ENCODE measurements at regions not wholly inside any gene's neighbourhood (a gene's known extent, or its start where the extent isn't known, plus 50 kb on each side); places are given as distances from the start of the nearest gene placed in this dataset.
"Not testable (repeated sequence)": the region's sequence is repeated elsewhere in the genome, so short reads cannot be mapped to it uniquely, and the experiment has no call there.

GRCh38 chr17:21602176-21602575, 90.1 kb upstream of the KCNJ18 start:
- FAIRE-seq (no peak), DNase-seq (ENCODE audit: low read depth, low spot score) (no peak), ATAC-seq (no peak)
- no peak overlapping the region for H3K4me3 ChIP-seq
- ChIA-PET POLR2A (no interaction called here), CTCF (no interaction called here), SMC1A (ENCODE audit: uncharacterized antibody, unreplicated experiment) (no interaction called here), RAD21 (ENCODE audit: unreplicated experiment) (no interaction called here)
- no peak overlapping the region for H3K9ac ChIP-seq (ENCODE audit: control insufficient read depth, insufficient read depth, low read length)
- no peaks in the 10 kb centered on the region for H3K36me3 ChIP-seq (ENCODE audit: control insufficient read depth in 2 of 2, insufficient read depth in 2 of 2, low read length in 1 of 2)
- TF ChIP-seq ZSCAN29 (IDR thresholded peaks at IDR 0.05) (no peak), NR2C2 (IDR thresholded peaks at IDR 0.05; ENCODE audit: borderline replicate concordance, control insufficient read depth, insufficient read length, low read depth) (no peak), GATAD2B (conservative IDR thresholded peaks at IDR 0.05; ENCODE audit: low read depth) (no peak), SMARCA5 (IDR thresholded peaks at IDR 0.05) (no peak), MLLT1 (IDR thresholded peaks at IDR 0.05) (no peak)
- WGBS (ENCODE audit: insufficient coverage, insufficient replicate concordance, low lambda C conversion rate, missing lambda C conversion rate): 6% methylated on average over 5 of the region's 5 CpGs
- H3K27me3 ChIP-seq (replicated peaks in 1 of 2; ENCODE audit: control insufficient read depth in 2 of 2, insufficient read depth in 2 of 2, low read length in 1 of 2): no peaks in the 10 kb centered on the region
- no peak overlapping the region for H3K27ac ChIP-seq (ENCODE audit: control insufficient read depth, insufficient read depth)
- intact Hi-C loops (cut with micrococcal nuclease; ENCODE audit: unreplicated experiment): no loop called here
- H3K9me3 ChIP-seq (replicated peaks; ENCODE audit: control insufficient read depth, insufficient read depth, low read length): no peaks in the 10 kb centered on the region
- no TSS peak for BruUV-seq (replicated peaks)
- H3K4me2 ChIP-seq (ENCODE audit: control insufficient read depth, insufficient read depth): no peak overlapping the region
- no peak overlapping the region for H2AFZ ChIP-seq (ENCODE audit: control insufficient read depth, low read depth, low read length)
- no peaks in the 10 kb centered on the region for H4K20me1 ChIP-seq (ENCODE audit: control insufficient read depth, insufficient read depth)
- no peaks in the 10 kb centered on the region for H3K4me1 ChIP-seq (ENCODE audit: control insufficient read depth, insufficient read depth, low read length)
- in situ Hi-C loops (cut with MboI): no loop called here
- H3K79me2 ChIP-seq (ENCODE audit: control insufficient read depth, insufficient read depth, low read length): no peaks in the 10 kb centered on the region

GRCh38 chr17:21603292-21603691, 89.0 kb upstream of the KCNJ18 start:
- H2AFZ ChIP-seq (ENCODE audit: control insufficient read depth, low read depth, low read length); POLR2A ChIA-PET; H3K4me2 ChIP-seq (ENCODE audit: control insufficient read depth, insufficient read depth); ATAC-seq; H3K27ac ChIP-seq (ENCODE audit: control insufficient read depth, insufficient read depth); H3K79me2 ChIP-seq (ENCODE audit: control insufficient read depth, insufficient read depth, low read length); CTCF ChIA-PET; H3K36me3 ChIP-seq (ENCODE audit: control insufficient read depth in 2 of 2, insufficient read depth in 2 of 2, low read length in 1 of 2); H3K4me3 ChIP-seq; FAIRE-seq; H3K9ac ChIP-seq (ENCODE audit: control insufficient read depth, insufficient read depth, low read length); H3K27me3 ChIP-seq (replicated peaks in 1 of 2; ENCODE audit: control insufficient read depth in 2 of 2, insufficient read depth in 2 of 2, low read length in 1 of 2); H4K20me1 ChIP-seq (ENCODE audit: control insufficient read depth, insufficient read depth); RAD21 ChIA-PET (ENCODE audit: unreplicated experiment); in situ Hi-C loops (cut with MboI); BruUV-seq (replicated peaks); SMC1A ChIA-PET (ENCODE audit: uncharacterized antibody, unreplicated experiment); intact Hi-C loops (cut with micrococcal nuclease; ENCODE audit: unreplicated experiment); H3K4me1 ChIP-seq (ENCODE audit: control insufficient read depth, insufficient read depth, low read length); DNase-seq (ENCODE audit: low read depth, low spot score); H3K9me3 ChIP-seq (replicated peaks; ENCODE audit: control insufficient read depth, insufficient read depth, low read length): not testable (repeated sequence)
- 0% methylated on average over 1 of the region's 1 CpG for WGBS (ENCODE audit: insufficient coverage, insufficient replicate concordance, low lambda C conversion rate, missing lambda C conversion rate)

GRCh38 chr17:21611443-21611842, 80.9 kb upstream of the KCNJ18 start:
- CTCF ChIA-PET; H3K9me3 ChIP-seq (replicated peaks; ENCODE audit: control insufficient read depth, insufficient read depth, low read length); H4K20me1 ChIP-seq (ENCODE audit: control insufficient read depth, insufficient read depth); H3K4me2 ChIP-seq (ENCODE audit: control insufficient read depth, insufficient read depth); DNase-seq (ENCODE audit: low read depth, low spot score); FAIRE-seq; intact Hi-C loops (cut with micrococcal nuclease; ENCODE audit: unreplicated experiment); in situ Hi-C loops (cut with MboI); RAD21 ChIA-PET (ENCODE audit: unreplicated experiment); H3K4me3 ChIP-seq; H3K27me3 ChIP-seq (replicated peaks in 1 of 2; ENCODE audit: control insufficient read depth in 2 of 2, insufficient read depth in 2 of 2, low read length in 1 of 2); ATAC-seq; H3K27ac ChIP-seq (ENCODE audit: control insufficient read depth, insufficient read depth); H3K4me1 ChIP-seq (ENCODE audit: control insufficient read depth, insufficient read depth, low read length); H3K9ac ChIP-seq (ENCODE audit: control insufficient read depth, insufficient read depth, low read length); BruUV-seq (replicated peaks); H3K36me3 ChIP-seq (ENCODE audit: control insufficient read depth in 2 of 2, insufficient read depth in 2 of 2, low read length in 1 of 2); H2AFZ ChIP-seq (ENCODE audit: control insufficient read depth, low read depth, low read length); SMC1A ChIA-PET (ENCODE audit: uncharacterized antibody, unreplicated experiment); H3K79me2 ChIP-seq (ENCODE audit: control insufficient read depth, insufficient read depth, low read length); POLR2A ChIA-PET: not testable (repeated sequence)
- WGBS (ENCODE audit: insufficient coverage, insufficient replicate concordance, low lambda C conversion rate, missing lambda C conversion rate): 53% methylated on average over 8 of the region's 8 CpGs
